Adrenal gland (tissue), 5 donors: ENCODE measurements at regions not wholly inside any gene's neighbourhood (a gene's known extent, or its start where the extent isn't known, plus 50 kb on each side); places are given as distances from the start of the nearest gene placed in this dataset.

Experiments
- CTCF ChIP-seq, 6 experiments: fragments of 450-650 bp in 4 of 6; fragments of 200-600 bp in 2 of 6; sonication (generic) in 1 of 6; IDR thresholded peaks; 1 replicate in 5 of 6; 2 replicates in 1 of 6; pipeline versions ENCODE4 v1.5.1 to v1.8.0; 2016 to 2021; ENCODE audit warnings: antibody characterized with exemption in 6 of 6, mild to moderate bottlenecking in 2 of 6, moderate library complexity in 1 of 6
- POLR2A ChIP-seq, 2 donors: fragments of 450-650 bp; IDR thresholded peaks; one replicate each; pipeline ENCODE4 v1.6.1; 2017; ENCODE audit warnings: antibody characterized with exemption in 2 of 2, mild to moderate bottlenecking in 2 of 2, moderate library complexity in 1 of 2
- donor health status: DM: no; HTN: no; CAD: no.

GRCh38 chr2:43057742-43058725, 168.4 kb downstream of the ZFP36L2 start:
- TF ChIP-seq CTCF (IDR thresholded peaks at IDR 0.05) (no peak), POLR2A (IDR thresholded peaks at IDR 0.05) (no peak)
